WI38 (cell line): ENCODE measurements at regions not wholly inside any gene's neighbourhood (a gene's known extent, or its start where the extent isn't known, plus 50 kb on each side); places are given as distances from the start of the nearest gene placed in this dataset.

Source experiments
- H3K4me3 ChIP-seq: 2 replicates; pipeline ENCODE4 v1.5.1; 2011; ENCODE audit warnings: low read depth, mild to moderate bottlenecking, control low read depth, low read length
- CTCF ChIP-seq: IDR thresholded peaks from 2 replicates; pipeline ENCODE4 v1.5.1; 2012; ENCODE audit warnings: low read depth, mild to moderate bottlenecking, control low read depth, low read length

GRCh38 chr15:79659691-79660090 is 227.6 kb downstream of the MINAR1 start:
- TF ChIP-seq CTCF = no peak
- H3K4me3 ChIP-seq = no peak overlapping the region

- no peak overlapping the region for H3K4me3 ChIP-seq
- TF ChIP-seq CTCF = no peak
Measured at GRCh38 chr15:79661411-79661810, 229.3 kb downstream of the MINAR1 start.

- no peak overlapping the region for H3K4me3 ChIP-seq
- no peak for TF ChIP-seq CTCF
Measured at GRCh38 chr15:79673416-79674123, 223.2 kb downstream of the MTHFS start.

GRCh38 chr15:79674124-79674465 is 222.7 kb downstream of the MTHFS start:
- TF ChIP-seq CTCF = no peak
- H3K4me3 ChIP-seq = no peak overlapping the region

GRCh38 chr15:79675982-79676381 is 220.8 kb downstream of the MTHFS start:
- no peak for TF ChIP-seq CTCF
- H3K4me3 ChIP-seq = no peak overlapping the region

GRCh38 chr15:79676621-79677020 is 220.2 kb downstream of the MTHFS start:
- no peak for TF ChIP-seq CTCF
- H3K4me3 ChIP-seq = no peak overlapping the region

- no peak overlapping the region for H3K4me3 ChIP-seq
- TF ChIP-seq CTCF = no peak
Measured at GRCh38 chr15:79677241-79677640, 219.6 kb downstream of the MTHFS start.
